22Rv1 (cell line): ENCODE measurements at regions not wholly inside any gene's neighbourhood (a gene's known extent, or its start where the extent isn't known, plus 50 kb on each side); places are given as distances from the start of the nearest gene placed in this dataset.

Source experiments
- CTCF ChIP-seq: fragments of 450-650 bp; IDR thresholded peaks from 2 replicates; pipeline ENCODE4 v1.5.1; 2017; ENCODE audit warnings: mild to moderate bottlenecking
- ZFX ChIP-seq: fragments of 450-650 bp; IDR thresholded peaks from 2 replicates; pipeline ENCODE4 v1.6.1; 2017; ENCODE audit warnings: antibody characterized with exemption, borderline replicate concordance

GRCh38 chr14:43621282-43621681 is 885.8 kb downstream of the FSCB start:
- no peak for TF ChIP-seq CTCF
- no peak for TF ChIP-seq ZFX
